CD4-positive, alpha-beta T cell treated with Interleukin-15 for 1 hour (primary cell): ENCODE measurements at regions not wholly inside any gene's neighbourhood (a gene's known extent, or its start where the extent isn't known, plus 50 kb on each side); places are given as distances from the start of the nearest gene placed in this dataset.
"Not testable (repeated sequence)": the region's sequence is repeated elsewhere in the genome, so short reads cannot be mapped to it uniquely, and the experiment has no call there.

ENCODE experiments used
- DNase-seq: peaks from one replicate; pipeline ENCODE4 v3.0.0-alpha.2; 2020

- DNase-seq: not testable (repeated sequence)
Observed at GRCh38 chr7:6882321-6882721, 56.2 kb upstream of the CCZ1B start.

- not testable (repeated sequence) for DNase-seq
Observed at GRCh38 chr7:6883756-6884155, 57.7 kb upstream of the CCZ1B start.

- no peak for DNase-seq
Observed at GRCh38 chr7:6886198-6886597, 60.1 kb upstream of the CCZ1B start.

GRCh38 chr7:6888267-6889045 lies 62.4 kb upstream of the CCZ1B start:
- DNase-seq: not testable (repeated sequence)

DNA sequence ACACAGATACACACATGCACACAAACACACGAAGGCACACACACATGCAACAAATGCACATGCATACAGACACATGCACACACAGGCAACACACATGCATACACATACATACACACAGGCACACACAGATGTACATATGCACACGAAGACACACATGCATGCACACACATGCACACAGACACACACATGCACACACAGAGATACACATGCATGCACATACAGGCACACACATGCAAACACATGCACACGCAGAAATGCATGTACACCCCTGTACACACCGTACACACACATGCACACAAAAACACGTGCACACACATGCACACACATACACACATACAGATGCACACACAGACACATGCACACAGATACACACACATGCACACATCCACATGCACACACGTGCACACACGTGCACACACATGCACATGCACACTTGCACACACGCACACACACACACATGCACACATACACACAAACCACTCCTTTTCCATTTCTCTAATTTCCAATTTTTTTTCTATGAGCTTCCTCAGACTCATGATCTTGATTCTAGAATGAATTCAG lies 63.3 kb upstream of the CCZ1B start:
- no peak for DNase-seq

DNA sequence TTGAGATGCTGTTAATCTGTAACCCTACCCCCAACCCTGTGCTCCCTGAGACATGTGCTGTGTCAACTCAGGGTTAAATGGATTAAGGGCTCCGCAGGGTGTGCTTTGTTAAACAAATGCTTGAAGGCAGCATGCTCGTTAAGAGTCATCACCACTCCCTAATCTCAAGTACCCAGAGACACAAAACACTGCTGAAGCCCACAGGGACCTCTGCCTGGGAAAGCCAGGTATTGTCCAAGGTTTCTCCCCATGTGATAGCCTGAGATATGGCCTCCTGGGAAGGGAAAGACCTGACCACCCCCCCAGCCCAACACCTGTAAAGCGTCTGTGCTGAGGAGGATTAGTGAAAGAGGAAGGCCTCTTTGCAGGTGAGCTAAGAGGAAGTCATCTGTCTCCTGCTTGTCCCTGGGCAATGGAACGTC lies 76.0 kb upstream of the CCZ1B start:
- not testable (repeated sequence) for DNase-seq

GRCh38 chr7:6903289-6903688 lies 77.2 kb upstream of the CCZ1B start:
- DNase-seq: not testable (repeated sequence)

DNA sequence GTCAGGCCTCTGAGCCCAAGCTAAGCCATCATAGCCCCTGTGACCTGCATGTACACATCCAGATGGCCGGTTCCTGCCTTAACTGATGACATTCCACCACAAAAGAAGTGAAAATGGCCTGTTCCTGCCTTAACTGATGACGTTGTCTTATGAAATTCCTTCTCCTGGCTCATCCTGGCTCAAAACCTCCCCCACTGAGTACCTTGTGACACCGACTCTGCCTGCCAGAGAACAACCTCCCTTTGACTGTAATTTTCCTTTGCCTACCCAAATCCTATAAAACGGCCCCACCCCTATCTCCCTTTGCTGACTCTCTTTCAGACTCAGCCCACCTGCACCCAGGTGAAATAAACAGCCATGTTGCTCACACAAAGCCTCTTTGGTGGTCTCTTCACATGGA lies 77.7 kb upstream of the CCZ1B start:
- not testable (repeated sequence) for DNase-seq

DNA sequence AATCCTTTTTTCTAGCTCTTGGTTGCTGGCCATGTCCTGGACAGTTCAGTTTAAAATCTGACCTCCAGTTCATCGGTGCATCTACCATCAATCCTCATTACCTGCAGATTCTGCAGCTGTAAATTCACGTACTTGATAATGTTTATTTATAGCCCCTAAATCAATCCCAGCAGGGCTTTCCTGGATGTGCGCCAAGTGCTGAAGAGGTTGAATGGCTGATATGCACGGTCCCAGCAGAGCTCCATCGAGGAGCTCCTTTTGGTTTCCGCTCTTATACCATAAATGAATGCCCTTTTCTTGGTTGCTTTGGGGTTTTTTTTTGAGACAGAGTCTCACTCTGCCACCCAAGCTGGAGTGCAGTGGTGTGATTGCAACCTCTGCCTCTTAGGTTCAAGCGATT lies 91.2 kb upstream of the CCZ1B start:
- no peak for DNase-seq

GRCh38 chr7:6919169-6919568 lies 93.1 kb upstream of the CCZ1B start:
- DNase-seq: not testable (repeated sequence)

GRCh38 chr7:6924523-6924922 lies 98.4 kb upstream of the CCZ1B start:
- not testable (repeated sequence) for DNase-seq

GRCh38 chr7:6926193-6927174 lies 100.4 kb upstream of the CCZ1B start:
- not testable (repeated sequence) for DNase-seq

DNA sequence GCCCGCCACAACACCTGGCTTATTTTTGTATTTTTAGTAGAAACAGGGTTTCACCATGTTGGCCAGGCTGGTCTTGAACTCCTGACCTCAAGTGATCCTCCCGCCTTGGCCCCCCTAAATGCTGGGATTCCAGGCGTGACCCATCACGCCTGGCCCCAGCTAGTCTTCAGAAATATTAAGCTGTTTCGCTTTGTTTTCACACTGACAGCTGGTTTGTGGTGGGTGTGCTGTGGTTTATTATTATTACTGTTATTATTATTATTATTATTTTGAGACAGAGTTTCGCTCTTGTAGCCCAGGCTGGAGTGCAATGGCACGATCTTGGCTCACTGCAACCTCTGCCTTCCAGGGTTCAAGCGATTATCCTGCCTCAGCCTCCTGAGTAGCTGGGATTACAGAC lies 101.6 kb upstream of the CCZ1B start:
- not testable (repeated sequence) for DNase-seq

DNA sequence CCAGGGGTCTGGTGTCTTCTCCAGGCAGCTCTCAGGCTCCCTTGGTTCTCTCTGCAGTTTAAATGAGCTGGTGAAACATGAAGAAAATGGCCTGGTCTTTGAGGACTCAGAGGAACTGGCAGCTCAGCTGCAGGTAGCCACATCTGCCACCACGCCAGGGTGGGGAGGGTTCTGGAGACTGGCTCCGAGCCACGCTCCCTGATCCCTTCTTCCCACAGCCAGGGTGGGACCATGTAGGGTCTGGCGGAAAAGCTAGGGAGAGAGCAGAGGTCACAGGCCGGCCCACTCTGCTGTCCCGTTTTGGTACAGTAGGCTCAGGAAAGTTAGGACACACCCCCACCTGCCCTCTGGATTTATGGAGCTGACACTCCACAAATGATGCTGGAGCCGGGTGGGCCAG lies 103.5 kb upstream of the CCZ1B start:
- not testable (repeated sequence) for DNase-seq

- DNase-seq: not testable (repeated sequence)
Observed at GRCh38 chr7:6930081-6930635, 104.1 kb upstream of the CCZ1B start.

DNA sequence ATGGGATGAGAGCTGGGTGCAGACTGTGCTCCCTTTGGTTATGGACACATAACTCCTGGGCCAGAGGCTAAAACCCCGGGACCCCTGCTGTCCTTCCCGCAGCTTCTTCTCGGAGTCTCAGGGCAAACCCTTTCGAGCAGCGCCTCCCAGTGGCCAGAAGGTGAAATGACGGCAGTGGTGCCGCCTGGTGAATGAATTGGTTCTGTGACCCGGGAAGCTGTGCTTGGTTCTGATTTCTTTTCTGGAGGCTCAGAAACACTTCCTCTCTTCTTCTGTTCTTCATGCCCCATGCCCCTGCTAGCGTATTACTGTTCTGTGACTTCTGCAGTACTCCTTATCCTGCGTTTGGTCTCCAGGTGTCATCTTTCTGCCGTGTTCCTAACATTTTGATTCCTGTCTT lies 104.7 kb upstream of the CCZ1B start:
- not testable (repeated sequence) for DNase-seq

- DNase-seq: not testable (repeated sequence)
Observed at GRCh38 chr7:6931456-6931855, 105.4 kb upstream of the CCZ1B start.

GRCh38 chr7:6933954-6934632 lies 108.0 kb upstream of the CCZ1B start:
- not testable (repeated sequence) for DNase-seq

GRCh38 chr7:6934981-6935380 lies 108.9 kb upstream of the CCZ1B start:
- DNase-seq: no peak

DNA sequence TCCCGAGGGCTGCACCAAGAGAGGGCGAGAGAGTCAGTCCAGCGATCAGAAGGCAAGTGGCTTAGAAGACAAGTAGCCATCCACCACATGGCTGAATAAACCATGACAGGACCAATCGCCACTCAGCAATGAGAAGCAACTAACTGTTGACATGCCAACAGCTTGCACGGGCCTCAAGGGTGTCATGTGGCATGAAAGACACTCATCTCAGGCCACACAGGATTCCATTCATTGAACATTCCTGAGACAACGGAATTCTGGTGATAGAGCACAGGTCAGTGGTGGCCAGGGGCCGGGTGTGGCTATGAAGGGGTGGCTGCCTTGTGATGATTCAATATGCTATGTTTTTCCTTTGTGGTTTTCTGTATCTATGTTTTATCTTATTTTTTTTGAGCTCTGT lies 110.6 kb upstream of the CCZ1B start:
- not testable (repeated sequence) for DNase-seq

DNA sequence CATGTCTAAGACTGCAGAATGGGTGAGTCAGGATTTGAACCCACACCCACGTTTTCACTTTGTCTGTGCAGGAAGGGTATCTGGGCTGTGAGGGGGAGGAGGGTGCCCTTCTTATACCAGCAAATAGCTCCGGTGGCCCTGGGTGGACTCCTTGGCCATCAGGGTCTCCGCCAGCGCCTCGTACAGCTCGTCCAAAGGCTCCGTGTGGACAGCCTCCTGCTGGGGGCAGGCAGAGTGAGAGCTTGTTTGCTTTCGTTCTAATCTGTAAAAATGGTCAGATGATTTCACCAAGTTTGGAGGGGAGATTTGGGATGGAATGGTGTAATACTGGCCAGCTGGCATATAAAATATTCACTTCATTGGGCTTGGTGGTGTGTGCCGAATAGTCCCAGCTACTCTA lies 111.7 kb upstream of the CCZ1B start:
- DNase-seq: not testable (repeated sequence)

GRCh38 chr7:6938284-6938683 lies 112.2 kb upstream of the CCZ1B start:
- not testable (repeated sequence) for DNase-seq
